ENCODE measurements at regions not wholly inside any gene's neighbourhood (a gene's known extent, or its start where the extent isn't known, plus 50 kb on each side); places are given as distances from the start of the nearest gene placed in this dataset.

GRCh38 chr4:60565558-60565957 lies 634.6 kb upstream of the ADGRL3 start:
- H3K27me3 ChIP-seq, result no peaks in the 10 kb centered on the region
- no peak overlapping the region for H3K27ac ChIP-seq

GRCh38 chr4:60575336-60575735 lies 624.8 kb upstream of the ADGRL3 start:
- no peaks in the 10 kb centered on the region for H3K27me3 ChIP-seq
- no peak overlapping the region for H3K4me3 ChIP-seq
- no peak overlapping the region for H3K27ac ChIP-seq
- H3K9me3 ChIP-seq, result no peaks in the 10 kb centered on the region
- TF ChIP-seq POLR2AphosphoS5 (IDR thresholded peaks at IDR 0.05) (no peak), EP300 (IDR thresholded peaks at IDR 0.05) (no peak), POLR2A (IDR thresholded peaks at IDR 0.05) (no peak), CTCF (IDR thresholded peaks at IDR 0.05) (no peak)
- DNase-seq (ENCODE audit: low spot score in 2 of 2), result no peak
- no peaks in the 10 kb centered on the region for H3K4me1 ChIP-seq
- no peaks in the 10 kb centered on the region for H3K36me3 ChIP-seq

More at GRCh38 chr4:60565558-60565957, 634.6 kb upstream of the ADGRL3 start:
- TF ChIP-seq CTCF (IDR thresholded peaks at IDR 0.05) (no peak), POLR2A (IDR thresholded peaks at IDR 0.05) (no peak), EP300 (IDR thresholded peaks at IDR 0.05) (no peak), POLR2AphosphoS5 (IDR thresholded peaks at IDR 0.05) (no peak)
- H3K36me3 ChIP-seq, result no peaks in the 10 kb centered on the region
- H3K4me1 ChIP-seq, result no peaks in the 10 kb centered on the region
- 92% methylated on average over 7 of the region's 7 CpGs for WGBS
- H3K9me3 ChIP-seq, result no peaks in the 10 kb centered on the region
- DNase-seq (ENCODE audit: low spot score in 2 of 2), result no peak
- H3K4me3 ChIP-seq, result no peak overlapping the region

GRCh38 chr4:60579335-60579734 lies 620.8 kb upstream of the ADGRL3 start:
- no peaks in the 10 kb centered on the region for H3K9me3 ChIP-seq
- DNase-seq (ENCODE audit: low spot score in 2 of 2), result no peak
- no peaks in the 10 kb centered on the region for H3K36me3 ChIP-seq
- WGBS, result 62% methylated on average over 2 of the region's 2 CpGs
- no peak overlapping the region for H3K4me3 ChIP-seq
- H3K4me1 ChIP-seq, result no peaks in the 10 kb centered on the region
- H3K27me3 ChIP-seq, result no peaks in the 10 kb centered on the region
- TF ChIP-seq POLR2AphosphoS5 (IDR thresholded peaks at IDR 0.05) (no peak), POLR2A (IDR thresholded peaks at IDR 0.05) (no peak), EP300 (IDR thresholded peaks at IDR 0.05) (no peak), CTCF (IDR thresholded peaks at IDR 0.05) (no peak)
- H3K27ac ChIP-seq, result no peak overlapping the region

- 21% methylated on average over 1 of the region's 1 CpG for WGBS
- no peak overlapping the region for H3K4me3 ChIP-seq
- no peaks in the 10 kb centered on the region for H3K4me1 ChIP-seq
- no peak for DNase-seq (ENCODE audit: low spot score in 2 of 2)
- no peaks in the 10 kb centered on the region for H3K9me3 ChIP-seq
- no peak overlapping the region for H3K27ac ChIP-seq
- no peaks in the 10 kb centered on the region for H3K27me3 ChIP-seq
- TF ChIP-seq EP300 (IDR thresholded peaks at IDR 0.05) (no peak), POLR2A (IDR thresholded peaks at IDR 0.05) (no peak), CTCF (IDR thresholded peaks at IDR 0.05) (no peak), POLR2AphosphoS5 (IDR thresholded peaks at IDR 0.05) (no peak)
- no peaks in the 10 kb centered on the region for H3K36me3 ChIP-seq
Measured at GRCh38 chr4:60581919-60582536, 618.1 kb upstream of the ADGRL3 start.

GRCh38 chr4:60588556-60588955 lies 611.6 kb upstream of the ADGRL3 start:
- no peak for DNase-seq (ENCODE audit: low spot score in 2 of 2)
- Histone ChIP-seq H3K27me3 (no peaks in the 10 kb centered on the region), H3K36me3 (no peaks in the 10 kb centered on the region), H3K4me1 (no peaks in the 10 kb centered on the region), H3K27ac (no peak overlapping the region), H3K4me3 (no peak overlapping the region), H3K9me3 (no peaks in the 10 kb centered on the region)
- 35% methylated on average over 1 of the region's 1 CpG for WGBS
- no peak for TF ChIP-seq CTCF (IDR thresholded peaks at IDR 0.05)
